ENCODE measurements at regions not wholly inside any gene's neighbourhood (a gene's known extent, or its start where the extent isn't known, plus 50 kb on each side); places are given as distances from the start of the nearest gene placed in this dataset.

GRCh38 chrX:122790376-122791095, 393.5 kb upstream of the GRIA3 start:
- TF ChIP-seq CTCF (IDR thresholded peaks at IDR 0.05) = no peak
- TF ChIP-seq EZH2 (IDR thresholded peaks at IDR 0.05; ENCODE audit: borderline replicate concordance, insufficient read depth, low read depth, low read length, poor library complexity, severe bottlenecking) = no peak

Measured in B cell (primary cell).